Stimulated activated CD4-positive, alpha-beta T cell treated with anti-CD3 and anti-CD28 coated beads, Interleukin-12 subunit alpha, Interleukin-12 subunit beta, amount 100 ng/mL, for 24 hours (primary cell): ENCODE measurements at regions not wholly inside any gene's neighbourhood (a gene's known extent, or its start where the extent isn't known, plus 50 kb on each side); places are given as distances from the start of the nearest gene placed in this dataset.
"Not testable (repeated sequence)": the region's sequence is repeated elsewhere in the genome, so short reads cannot be mapped to it uniquely, and the experiment has no call there.

Experiments
- DNase-seq, 2 experiments: peaks; one replicate each; pipeline ENCODE4 v3.0.0-alpha.2; 2020; ENCODE audit warnings: low read depth in 2 of 2

DNA sequence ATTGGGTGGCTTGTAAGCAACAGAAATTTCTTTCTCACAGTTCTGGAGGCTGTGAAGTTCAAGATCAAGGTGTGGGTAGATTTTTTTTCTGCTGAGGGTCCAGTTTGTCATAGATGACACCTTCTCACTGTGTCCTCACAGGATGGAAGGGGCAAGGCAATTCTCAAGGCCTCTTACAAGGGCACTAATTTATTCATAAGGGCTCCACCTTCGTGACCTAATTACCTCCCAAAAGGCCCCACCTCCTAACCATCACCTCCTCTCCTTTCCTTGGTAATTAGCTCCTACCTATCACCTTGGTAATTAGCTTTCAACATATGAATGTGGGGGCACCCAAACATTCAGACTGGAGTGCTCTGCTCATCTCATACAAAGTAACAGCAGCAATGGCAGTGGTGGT, 92.3 kb upstream of the CD44 start:
- DNase-seq, result no peak

DNA sequence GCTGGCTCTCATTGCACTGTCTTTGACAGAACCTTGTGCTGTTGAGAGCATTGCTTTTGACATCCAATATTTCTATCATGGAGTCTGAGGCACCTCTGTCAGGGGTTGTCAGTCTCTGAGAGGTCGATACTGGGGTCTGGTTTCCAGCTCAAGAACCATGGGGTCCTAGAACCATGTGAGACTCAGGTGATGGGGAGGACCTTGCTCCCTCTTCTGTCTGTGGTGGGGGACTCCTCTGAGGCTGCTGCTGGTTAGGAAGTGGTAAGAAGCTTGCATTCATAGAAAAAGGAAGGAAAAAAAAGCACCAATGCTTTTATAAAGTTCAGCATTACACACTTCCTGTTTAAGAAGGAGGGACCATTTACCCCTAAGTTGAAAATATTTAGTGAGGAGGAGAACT, 91.8 kb upstream of the CD44 start:
- DNase-seq, result no peak

DNA sequence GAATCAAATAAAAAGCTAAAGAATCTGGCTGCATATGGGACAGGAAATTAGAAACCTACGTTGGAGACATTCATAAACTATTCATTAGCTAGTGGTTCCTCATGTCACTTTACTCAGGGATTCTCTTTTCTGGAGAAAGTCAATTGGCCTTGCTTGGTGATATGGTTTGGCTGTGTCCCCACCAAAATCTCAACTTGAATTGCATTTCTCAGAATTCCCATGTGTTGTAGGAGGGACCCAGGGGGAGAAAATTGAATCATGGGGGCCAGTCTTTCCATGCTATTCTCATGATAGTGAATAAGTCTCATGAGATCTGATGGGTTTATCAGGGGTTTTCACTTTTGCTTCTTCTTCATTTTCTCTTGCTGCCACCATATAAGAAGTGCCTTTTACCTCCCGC, 91.2 kb upstream of the CD44 start:
- no peak for DNase-seq

DNA sequence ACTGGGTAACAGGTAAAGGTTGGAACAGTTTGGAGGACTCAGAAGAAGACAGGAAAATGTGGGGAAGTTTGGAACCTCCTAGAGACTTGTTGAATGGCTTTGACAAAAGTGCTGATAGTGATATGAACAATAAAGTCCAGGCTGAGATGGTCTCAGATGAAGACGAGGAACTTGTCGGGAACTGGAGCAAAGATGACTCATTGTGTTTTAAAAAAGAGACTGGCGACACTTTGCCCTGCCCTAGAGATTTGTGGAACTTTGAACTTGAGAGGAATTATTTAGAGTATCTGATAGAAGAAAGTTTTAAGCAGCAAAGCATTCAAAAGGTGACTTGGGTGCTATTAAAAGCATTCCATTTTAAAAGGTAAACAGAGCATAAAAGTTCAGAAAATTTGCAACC, 90.6 kb upstream of the CD44 start:
- DNase-seq, result not testable (repeated sequence)

DNA sequence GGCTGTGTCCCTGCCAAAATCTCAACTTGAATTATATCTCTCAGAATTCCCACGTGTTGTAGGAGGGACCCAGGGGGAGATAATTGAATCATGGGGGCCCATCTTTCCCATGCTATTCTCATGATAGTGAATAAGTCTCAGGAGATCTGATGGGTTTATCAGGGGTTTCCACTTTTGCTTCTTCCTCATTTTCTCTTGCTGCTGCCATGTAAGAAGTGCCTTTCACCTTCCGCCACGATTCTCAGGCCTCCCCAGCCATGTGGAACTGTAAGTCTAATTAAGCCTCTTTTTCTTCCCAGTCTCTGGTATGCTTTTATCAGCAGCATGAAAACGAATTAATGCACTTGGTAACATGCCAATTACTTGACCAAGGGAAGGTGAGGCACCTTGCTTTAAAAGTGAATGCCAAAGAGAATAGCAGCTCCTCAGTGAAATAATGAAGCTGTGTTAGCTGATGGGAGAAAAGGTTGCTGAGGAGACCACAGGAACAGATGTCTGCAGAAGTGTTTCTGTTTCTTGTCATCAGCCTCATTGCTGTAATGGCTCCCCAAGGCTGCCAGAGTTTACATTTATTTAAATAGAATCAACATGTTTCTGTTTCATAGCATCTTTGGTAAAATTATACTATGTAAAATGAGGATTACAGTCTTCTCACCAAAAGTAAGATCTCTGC, 89.0 kb upstream of the CD44 start:
- no peak for DNase-seq

DNA sequence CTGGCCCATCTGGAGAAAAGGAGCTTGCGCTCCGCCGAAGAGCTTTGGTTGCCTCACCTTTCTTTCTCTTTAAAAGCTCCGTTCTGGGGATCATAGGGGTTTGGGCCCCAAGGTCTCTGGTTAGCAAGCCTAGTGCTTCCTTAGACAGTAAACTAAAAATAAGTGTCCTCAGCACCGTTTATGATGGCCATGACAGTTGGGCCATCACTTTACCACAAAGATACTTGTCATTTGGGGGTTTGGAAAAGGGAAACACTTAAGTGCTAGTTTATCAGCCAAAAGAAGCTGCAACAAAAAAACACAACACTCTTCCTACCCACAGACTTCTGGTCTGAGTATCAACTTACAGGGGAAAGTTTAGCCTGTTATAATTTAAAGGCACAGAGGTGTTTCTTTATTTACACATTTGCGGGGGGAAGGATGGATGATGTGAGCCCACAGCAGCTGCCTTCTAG, 88.4 kb upstream of the CD44 start:
- DNase-seq, result no peak

DNA sequence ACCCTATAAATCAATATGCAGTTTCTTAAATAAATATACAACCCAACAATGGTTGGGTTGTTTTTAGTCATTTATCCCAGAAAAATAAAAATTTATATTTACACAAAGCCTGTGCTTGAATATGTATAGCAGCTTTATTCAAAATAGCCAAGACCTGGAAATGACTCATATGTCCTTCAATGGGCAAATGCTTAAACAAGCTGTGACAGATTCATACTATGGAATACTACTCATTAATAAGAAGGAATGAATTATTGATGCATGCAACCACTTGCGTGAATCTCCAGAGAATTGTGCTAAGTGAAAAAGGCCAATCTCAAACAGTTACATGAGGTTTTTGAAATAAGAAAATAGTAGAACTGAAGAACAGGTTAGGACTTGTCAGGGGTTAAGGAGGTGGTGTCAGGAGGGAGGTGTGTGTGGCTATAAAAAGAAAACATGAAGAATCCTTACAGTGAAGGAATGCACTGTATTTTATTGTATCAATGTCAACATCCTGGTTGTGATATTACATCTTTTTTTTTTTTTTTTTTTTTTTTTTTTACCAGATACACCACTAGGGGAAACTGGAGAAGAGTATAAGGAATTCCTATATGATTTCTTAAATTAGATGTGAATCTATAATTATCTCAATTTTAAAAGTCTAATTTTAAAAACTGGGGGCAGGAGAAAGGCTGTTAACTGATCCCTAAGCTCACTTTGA, 82.4 kb upstream of the CD44 start:
- no peak for DNase-seq

DNA sequence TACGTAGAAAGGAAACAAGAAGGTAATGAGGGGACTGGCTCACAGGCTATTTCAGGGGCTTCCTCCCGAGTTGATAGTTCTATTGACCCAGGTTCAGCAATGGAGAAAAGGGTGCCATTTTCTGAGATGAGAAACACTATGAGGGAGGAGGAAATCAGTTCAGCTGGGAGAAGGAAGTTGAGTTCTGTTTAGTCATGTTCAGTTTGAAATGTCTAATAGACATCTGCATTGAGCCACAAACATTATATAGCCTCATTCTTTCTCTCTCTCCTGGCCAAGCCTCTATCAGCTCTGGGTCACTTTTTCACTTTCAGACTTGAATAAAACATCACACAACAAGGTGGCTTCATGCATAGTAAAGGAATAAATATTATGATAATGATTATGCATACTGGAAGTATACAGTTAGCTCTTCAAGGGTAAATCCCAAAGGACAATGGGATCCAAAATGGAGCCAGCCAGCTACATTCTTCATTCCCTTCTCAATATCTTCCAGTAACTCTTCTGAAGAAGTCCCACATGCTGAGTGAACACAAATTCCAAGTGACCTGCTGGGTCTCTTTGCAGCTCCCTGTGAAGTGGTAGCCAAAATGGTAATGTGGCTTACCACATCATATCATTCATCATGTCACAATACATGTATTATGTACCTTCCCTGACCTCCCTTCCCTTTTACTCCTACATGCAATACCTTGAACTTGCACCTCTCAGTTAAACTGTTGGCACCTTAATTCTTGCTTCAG, 80.9 kb upstream of the CD44 start:
- DNase-seq, result no peak

DNA sequence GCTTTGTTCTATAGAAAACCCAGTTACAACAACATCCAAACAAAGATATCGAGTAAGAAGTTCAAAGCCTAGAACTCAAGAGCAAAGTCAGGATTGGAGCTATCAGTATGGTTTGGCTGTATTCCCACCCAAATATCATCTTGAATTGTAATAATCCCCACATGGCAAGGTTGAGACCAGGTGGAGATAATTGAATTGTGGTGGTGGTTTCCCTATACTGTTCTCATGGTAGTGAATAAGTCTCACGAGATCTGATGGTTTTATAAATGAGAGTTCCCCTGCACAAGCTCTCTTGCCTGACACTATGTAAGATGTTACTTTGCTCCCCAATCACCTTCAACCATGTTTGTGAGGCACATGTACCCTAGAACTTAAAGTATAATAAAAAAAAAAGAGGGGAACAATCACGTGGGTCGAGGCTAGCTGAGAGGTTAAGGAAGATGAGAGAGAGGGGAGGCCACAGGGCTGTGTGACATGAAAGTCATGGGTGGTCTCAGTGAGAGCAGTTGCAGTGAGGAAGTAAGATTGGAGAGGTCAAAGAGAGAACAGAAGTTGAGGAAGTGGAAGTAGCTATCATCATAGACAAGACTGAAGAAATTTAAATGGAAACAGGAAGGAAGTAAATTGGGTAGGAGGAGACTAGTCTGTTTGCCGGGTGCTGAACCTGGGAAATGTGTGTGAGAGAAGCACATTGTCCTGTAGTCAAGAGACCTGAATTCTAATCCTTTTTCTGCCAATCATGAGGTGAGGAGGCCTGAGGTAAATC, 80.1 kb upstream of the CD44 start:
- no peak for DNase-seq

DNA sequence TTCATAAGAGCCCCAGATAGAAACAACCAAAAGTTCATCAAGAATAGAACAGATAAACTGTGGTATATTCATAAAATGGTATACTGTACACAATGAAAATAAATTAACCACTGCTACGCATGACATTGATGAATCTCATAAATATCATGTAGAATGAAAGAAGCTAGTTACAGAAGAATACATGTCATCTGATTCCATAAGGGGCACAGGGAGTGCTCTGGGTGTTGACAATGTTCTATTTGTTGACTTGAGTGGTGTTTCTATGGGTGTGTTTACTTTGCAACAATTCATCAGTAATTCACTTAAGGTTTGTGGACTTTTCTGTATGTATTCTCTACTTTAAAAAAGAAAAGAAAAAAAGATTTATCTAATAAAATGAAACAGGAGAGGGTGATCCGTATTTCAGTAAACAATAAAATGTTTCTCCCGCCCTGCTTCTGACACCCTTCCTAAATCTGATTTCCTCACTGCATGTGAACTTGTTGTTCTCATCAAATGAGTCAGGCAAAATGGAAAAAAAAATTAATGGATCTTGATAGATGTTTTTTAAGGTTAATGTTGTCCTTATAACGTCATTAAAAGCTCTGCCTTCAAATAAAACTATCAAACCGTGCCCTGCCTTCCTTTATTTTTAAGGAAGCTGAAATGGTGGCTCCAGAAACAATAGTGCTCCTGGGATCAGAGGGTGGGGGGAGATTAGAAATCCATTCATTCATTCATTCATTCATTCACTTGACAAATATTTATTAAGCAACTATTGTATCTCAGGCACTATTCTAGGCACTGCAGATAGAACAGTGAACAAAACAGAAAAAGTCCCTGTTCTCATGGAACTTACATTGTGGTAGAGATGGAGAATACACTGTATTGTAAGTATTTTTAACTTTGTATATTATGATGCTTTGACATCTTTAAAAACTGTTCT, 77.2 kb upstream of the CD44 start:
- DNase-seq, result no peak

DNA sequence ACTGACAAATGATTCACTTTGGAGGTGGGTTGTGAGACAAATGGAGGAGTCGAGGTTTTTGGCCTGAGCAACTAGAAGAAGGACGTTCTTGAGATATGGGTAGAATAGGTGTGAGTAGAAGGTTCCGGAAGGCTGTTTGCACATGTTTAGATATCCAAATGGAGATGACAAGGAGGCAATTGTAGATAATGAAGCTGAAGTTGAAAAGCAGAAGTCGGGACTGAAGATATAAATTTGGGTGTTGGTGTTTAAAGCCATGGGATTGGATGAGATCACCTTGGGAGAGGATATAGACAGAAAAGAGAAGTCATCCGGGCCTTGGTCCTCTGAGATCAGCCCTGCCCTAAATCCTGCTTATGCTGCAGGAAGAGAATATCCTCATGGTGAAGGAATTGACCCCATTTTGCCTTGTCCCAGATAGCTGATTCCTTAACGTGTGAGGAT, 75.5 kb upstream of the CD44 start:
- DNase-seq, result no peak

DNA sequence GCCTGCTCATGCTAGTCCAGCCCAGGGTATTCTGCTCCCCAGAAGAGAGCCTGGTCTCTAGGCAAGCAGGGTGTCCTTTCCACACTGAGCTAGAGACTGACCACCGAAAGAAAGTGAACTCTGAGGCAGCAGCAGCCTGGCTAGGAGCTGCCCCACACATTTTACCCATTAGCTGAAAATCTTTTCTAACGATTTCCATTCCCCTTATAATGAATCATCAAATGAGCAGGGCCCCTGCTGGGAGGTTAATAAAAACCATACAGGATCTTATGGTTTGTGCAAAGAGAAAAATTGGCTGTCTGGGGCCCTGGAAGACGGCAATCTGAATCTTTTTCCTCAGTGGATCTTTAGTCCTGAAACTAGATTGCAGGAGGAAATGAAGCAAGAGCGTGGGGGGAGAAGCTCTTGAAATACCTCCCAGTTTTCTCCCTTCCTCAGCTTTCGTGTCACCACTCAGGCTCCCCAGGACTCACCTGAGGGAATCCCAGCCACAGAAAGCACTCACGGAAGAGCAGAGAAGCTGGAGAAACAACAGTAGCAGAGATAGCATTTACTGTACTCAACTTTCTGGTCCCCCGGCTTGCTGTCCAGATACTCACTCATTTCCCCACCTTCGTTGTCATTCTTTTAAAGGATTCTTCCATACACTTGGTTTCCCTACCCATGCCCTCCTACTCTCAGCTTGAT, 74.7 kb upstream of the CD44 start:
- no peak for DNase-seq

DNA sequence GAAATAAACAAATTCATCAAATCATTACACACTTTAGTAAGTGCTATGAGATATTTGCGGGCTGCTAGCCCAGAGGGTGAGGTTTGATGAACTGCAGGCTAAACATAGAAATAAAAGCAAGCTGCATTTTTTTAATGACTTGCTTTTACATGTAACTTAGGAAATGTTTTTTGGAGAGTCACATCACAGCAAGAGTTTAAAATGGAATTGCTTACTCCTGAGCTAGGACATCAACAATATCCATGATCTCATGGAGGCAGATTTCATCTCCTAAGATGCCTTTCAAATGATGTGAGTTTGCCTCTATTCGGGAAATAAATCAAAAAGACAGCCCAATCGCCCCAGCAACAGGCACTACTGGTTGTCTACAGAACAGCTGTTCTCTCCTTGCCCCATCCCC, 73.4 kb upstream of the CD44 start:
- DNase-seq, result no peak

DNA sequence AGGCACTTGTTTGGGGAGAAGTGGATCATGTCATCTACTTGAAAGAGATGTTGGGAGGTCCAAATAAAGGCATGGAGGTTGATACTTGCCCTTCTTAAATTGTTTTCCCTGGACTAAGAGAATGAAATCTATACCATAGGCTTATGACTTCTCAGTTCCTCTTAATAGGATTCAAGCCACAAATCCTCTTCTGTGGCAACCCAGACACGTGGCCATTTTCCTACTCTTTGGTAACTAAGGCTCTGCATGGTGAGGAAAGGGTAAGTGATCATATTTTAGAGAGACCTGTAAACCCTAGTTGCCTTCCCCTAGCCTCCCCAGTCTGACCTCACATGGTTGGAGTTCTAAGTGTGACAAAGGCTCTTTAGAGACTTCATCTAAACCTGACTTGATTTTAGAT, 72.9 kb upstream of the CD44 start:
- no peak for DNase-seq

DNA sequence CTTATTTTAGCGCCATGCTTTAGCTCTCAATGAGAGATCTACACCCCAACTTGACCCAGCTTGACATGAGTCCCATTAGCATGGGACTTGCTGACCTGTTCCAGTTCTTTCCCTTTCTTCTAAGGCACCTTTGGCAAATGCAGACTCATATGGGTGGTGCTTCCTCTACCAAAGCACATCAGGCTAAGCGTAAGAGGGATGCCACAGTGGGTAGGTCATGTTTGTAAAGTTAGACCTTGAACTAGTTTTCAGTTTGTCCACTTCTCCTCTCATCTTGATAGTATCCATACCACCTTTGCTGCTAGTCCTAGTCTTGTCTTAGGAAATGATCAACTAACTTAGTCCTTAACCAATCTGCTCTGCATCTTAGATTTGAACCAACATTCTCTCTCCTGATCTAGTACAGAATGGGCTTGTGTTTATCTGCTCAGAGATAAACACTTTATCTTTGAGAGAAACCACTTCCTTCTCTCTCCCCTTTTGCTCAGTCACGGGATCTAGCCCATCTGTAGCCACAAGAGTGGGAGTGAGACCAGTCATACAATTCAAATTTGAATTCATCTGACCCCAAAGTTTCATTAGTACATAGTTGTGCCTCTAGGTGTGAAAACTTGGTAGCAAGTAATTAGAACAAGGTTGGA, 72.1 kb upstream of the CD44 start:
- DNase-seq, result no peak

DNA sequence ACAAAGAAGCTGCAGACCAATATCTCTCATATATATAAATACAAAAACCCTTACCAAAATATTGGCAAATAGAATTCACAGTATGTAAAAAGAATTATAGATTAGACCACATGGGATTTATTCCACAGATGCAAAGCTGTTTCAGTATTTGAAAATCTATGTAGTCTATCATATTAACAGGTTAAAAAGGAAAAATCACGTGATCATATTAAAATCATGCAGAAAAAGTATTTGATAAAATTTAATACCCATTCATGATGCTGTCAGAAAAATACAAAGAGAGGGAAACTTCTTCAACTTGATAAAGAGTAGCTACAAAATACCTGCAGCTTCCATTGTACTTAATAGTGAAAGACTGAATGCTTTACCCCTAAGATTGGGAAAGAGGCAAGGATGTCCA, 67.2 kb upstream of the CD44 start:
- DNase-seq, result no peak

DNA sequence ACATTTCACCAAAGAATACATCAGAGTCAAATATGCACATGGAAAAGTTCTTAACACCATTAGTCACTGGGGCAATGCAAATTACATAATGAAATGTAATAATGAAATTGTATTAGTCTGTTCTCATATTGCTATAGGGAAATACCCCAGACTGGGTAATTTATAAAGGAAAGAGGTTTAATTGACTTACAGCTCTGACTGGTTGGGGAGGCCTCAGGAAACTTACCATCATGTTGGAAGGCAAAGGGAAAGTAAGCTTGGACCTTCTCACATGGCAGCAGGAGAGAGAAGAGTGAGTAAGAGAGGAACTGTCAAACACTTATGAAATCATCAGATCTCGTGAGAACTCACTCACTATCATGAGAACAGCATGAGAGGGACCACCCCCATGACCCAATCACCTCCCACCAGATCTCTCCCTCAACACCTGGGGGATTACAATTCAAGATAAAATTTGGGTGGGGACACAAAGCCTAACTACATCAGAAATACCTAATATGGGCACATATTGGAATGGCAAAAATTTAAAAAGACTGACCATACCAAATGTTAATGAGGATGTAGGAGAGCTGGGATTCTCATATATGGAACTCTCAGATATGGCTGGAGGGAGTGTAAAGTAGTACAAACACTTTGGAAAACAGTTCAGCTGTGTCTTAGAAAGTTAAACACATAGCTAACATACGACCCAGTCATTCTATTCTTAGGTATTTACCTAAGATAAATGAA, 65.1 kb upstream of the CD44 start:
- no peak for DNase-seq

DNA sequence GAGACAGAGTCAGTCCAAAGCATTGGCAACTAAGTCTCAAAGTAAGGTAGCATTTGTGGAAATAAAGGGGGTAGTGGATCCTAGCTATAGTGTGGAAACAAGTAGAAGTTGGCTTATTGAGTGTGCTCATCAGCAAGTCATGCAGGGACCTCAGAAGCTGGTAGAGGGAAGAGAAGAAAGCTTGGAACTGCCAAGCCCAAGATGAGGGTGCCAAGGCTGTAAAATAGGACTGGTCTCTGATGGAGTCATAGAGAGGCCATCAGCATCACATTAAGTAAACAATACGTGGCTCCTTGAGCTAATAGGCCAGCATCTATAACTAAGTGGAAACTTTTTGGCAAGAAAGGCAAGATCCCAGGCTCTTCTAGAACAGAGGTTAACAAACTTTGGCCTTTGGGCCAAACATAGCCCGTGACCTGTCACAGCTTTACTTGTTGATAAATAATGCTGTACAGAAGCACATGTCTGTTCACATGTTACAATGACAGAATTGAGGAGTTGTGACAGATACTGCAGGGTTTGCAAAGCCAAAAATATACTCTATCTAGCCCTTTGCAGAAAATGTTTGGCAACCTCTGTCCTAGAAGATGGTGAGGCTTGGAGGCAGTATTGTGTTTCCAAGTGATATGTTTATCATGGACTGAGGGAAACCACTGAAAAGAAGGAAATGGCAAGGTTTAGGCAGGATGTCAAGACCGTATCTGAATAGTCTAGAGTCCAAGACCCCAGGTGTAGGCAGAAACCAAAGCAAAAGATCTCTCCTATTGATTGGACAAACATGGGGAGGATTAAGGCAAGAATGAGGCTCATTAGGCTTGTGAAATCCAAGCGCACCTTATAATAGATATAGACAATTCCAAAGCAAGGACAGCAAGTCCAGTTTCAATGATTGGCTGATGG, 62.5 kb upstream of the CD44 start:
- DNase-seq, result no peak
